ENCODE measurements at regions not wholly inside any gene's neighbourhood (a gene's known extent, or its start where the extent isn't known, plus 50 kb on each side); places are given as distances from the start of the nearest gene placed in this dataset.
"Not testable (repeated sequence)": the region's sequence is repeated elsewhere in the genome, so short reads cannot be mapped to it uniquely, and the experiment has no call there.

DNA sequence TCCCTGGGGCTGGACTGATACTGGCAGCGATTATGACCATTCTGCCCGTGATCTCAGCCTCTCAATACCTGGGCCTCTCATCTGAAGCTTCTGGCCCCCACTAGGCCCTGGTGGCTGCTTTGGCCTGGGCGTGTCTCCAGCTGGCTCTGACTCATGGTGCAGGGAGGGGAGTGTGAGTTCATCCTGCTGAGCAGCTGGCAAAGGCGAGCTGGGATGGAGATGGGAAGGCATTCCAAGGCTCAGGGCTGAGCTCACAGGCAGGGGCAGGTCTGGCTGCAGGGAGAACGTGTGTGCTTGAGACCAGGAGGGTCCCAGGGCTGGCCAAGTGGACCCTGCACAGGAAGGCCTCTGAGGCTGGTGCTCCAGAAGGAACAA, 221.8 kb downstream of the TMEM121 start:
- Histone ChIP-seq H3K36me3 (no peaks in the 10 kb centered on the region), H3K4me3 (ENCODE audit: low read depth, low read length) (no peak overlapping the region), H3K27me3 (ENCODE audit: insufficient read depth, low read depth, severe bottlenecking) (peaks cover 17% of the 10 kb centered on the region), H3K27ac (no peak overlapping the region), H3K9me3 (ENCODE audit: severe bottlenecking) (no peaks in the 10 kb centered on the region)
- TF ChIP-seq, protein P1, sequence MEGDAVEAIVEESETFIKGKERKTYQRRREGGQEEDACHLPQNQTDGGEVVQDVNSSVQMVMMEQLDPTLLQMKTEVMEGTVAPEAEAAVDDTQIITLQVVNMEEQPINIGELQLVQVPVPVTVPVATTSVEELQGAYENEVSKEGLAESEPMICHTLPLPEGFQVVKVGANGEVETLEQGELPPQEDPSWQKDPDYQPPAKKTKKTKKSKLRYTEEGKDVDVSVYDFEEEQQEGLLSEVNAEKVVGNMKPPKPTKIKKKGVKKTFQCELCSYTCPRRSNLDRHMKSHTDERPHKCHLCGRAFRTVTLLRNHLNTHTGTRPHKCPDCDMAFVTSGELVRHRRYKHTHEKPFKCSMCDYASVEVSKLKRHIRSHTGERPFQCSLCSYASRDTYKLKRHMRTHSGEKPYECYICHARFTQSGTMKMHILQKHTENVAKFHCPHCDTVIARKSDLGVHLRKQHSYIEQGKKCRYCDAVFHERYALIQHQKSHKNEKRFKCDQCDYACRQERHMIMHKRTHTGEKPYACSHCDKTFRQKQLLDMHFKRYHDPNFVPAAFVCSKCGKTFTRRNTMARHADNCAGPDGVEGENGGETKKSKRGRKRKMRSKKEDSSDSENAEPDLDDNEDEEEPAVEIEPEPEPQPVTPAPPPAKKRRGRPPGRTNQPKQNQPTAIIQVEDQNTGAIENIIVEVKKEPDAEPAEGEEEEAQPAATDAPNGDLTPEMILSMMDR (IDR thresholded peaks at IDR 0.05; ENCODE audit: low read depth, low read length), result no peak
- DNase-seq, result no peak

DNA sequence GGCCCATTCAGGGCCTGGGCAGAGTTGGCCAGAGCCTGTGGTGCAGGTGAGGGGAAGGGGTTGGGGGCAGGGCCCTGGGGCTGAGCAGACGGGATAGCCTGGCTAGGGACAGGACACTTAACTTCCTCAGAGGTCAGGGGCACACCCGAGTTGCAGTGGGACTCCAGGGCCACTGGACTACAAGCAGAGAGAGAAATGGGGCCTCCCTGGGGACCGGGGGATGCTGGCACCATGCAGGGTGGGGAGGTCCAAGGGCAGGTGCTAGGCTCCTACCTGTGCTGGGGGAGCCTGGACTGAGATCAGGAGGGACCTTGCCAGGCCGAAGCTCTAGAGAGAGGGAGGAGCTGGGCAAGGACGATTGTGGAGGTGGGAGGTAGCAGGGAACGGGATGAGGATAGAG, 222.3 kb downstream of the TMEM121 start:
- not testable (repeated sequence) for DNase-seq; H3K27ac ChIP-seq; H3K36me3 ChIP-seq; H3K9me3 ChIP-seq (ENCODE audit: severe bottlenecking); H3K4me3 ChIP-seq (ENCODE audit: low read depth, low read length)
- H3K27me3 ChIP-seq (ENCODE audit: insufficient read depth, low read depth, severe bottlenecking), result peaks cover 17% of the 10 kb centered on the region

DNA sequence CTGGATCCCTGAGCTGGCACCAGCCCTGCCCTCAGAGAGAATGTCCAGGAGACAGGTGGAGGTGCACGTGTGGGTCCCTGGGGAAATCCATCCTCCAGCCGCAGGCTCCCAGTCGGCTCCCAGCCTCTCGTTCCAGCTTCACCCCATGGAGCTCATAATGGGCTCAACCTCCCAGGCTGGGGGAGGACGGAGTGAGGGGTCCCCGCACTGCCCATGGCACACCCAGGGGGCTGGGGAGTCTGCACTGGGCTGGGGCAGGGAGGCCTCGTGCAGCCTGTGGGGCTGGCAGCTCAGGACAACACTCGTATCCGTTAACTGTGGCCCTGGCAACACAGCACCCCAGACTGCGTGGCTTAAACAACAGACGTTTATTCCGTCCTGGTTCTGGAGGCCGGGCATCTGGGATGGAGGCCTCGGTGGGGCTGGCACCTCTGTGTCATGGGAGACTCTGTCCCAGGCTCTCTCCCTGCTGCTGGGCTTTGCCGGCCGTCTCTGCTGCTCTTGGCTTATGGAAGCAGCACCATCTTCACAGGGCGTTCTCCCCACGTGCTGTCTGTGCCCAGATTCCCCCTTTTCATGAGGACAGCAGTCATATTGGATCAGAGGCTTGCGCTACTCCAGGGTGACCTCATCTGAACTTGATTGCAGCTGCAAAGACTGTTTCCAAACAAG, 223.6 kb downstream of the TMEM121 start:
- not testable (repeated sequence) for H3K27ac ChIP-seq; H3K4me3 ChIP-seq (ENCODE audit: low read depth, low read length); H3K36me3 ChIP-seq; H3K9me3 ChIP-seq (ENCODE audit: severe bottlenecking); DNase-seq
- H3K27me3 ChIP-seq (ENCODE audit: insufficient read depth, low read depth, severe bottlenecking), result peaks cover 17% of the 10 kb centered on the region

DNA sequence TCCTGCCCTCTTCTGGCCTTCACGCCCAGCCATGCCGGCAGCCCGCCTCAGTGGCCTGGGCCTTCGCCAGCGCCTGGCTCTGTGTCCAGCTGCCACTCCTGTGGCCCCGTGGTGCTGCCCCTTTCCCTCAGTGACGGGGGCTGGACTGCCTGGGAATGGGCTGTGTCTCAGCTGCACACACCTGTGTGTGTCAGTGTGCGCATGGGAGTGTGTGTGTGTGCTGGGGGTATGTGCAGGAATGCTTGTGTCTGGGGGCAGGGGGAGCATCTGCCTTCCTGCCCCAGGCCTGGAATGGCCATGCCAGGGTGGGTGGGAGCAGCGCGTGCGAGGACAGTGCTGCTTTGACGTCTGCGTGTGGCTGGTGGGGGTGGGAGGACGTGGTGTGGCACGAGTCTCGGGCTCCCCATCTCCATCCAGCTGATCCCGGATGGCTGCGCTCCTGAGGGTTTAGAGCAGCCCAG, 224.9 kb downstream of the TMEM121 start:
- not testable (repeated sequence) for H3K36me3 ChIP-seq; H3K9me3 ChIP-seq (ENCODE audit: severe bottlenecking); H3K4me3 ChIP-seq (ENCODE audit: low read depth, low read length); H3K27ac ChIP-seq; DNase-seq
- peaks cover 13% of the 10 kb centered on the region for H3K27me3 ChIP-seq (ENCODE audit: insufficient read depth, low read depth, severe bottlenecking)

DNA sequence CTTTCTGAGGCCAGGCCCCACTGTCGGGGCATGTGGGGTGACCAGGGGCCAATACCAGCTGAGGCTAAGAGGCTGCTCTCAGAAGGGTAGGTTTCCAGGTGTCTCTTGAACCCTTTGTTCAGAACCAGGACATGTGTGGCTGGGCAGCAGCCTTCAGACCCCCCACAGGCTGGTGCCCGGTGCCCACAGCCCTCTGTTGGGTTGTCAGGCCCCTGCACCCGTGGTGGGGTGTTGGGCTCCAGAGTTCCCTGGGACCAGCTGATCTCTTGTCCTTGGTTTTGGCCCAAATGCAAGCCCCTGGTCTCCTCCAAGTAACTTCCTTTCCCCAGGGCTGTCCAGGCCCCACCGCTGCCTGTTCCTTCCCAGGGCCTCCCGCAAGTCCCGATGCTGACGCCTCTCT, 226.0 kb downstream of the TMEM121 start:
- H3K4me3 ChIP-seq (ENCODE audit: low read depth, low read length); H3K9me3 ChIP-seq (ENCODE audit: severe bottlenecking); DNase-seq; H3K27ac ChIP-seq; H3K36me3 ChIP-seq: not testable (repeated sequence)
- H3K27me3 ChIP-seq (ENCODE audit: insufficient read depth, low read depth, severe bottlenecking), result peaks cover 11% of the 10 kb centered on the region

DNA sequence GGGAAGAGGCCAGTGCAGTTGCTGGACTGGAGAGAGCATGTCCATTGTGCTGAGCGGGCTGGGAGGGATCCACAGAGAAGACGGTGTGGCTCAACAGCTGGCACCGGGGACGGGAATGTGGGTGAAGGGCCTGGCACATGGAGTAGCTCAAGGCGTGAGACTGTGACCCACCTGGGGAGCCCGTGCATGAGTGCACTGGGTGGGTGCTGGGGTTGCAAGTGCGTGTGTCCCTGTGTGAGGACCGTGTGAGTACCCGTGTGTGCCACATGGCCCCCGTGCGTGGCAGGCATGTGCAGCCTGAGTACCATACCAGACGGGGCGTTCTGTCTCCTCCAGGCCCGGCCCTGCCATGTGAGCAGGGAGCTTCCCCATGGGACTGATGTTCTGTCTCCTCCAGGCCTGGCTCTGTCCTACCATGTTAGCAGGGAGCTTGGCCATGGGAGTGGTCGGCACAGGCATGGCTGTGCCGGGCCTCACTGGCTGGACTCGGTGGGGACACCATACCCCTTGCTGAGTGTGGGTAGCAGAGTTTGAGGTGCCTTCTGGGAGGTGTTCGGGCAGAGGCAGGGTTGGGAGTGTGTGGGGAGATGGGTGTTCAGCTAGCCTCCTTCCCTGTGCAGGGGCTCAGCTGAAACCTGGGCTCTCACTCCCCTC, 234.4 kb downstream of the TMEM121 start:
- no peak overlapping the region for H3K27ac ChIP-seq
- TF ChIP-seq, protein P1 (IDR thresholded peaks at IDR 0.05; ENCODE audit: low read depth, low read length), result no peak

DNA sequence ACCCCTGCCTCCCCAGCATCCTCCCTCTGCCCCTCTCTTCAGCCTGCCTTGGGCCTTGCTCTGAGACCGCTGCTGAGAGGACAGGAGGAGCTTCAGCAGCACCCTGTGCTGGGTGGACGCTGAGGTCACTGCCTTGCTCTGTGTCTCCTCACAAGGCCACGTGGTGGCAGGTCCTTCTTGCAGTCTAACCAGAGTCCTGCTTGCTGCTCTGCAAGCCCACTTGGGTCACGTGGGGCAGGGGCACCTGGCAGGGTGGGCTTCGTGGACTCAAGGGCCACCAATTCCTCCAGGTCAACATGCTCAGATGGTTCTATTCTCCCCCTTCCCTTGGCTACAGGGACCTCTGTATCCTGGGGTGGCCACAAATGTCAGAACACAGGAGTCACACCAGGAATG, 235.0 kb downstream of the TMEM121 start:
- not testable (repeated sequence) for H3K27ac ChIP-seq

More for the DNA sequence above, 234.4 kb downstream of the TMEM121 start:
- no peaks in the 10 kb centered on the region for H3K36me3 ChIP-seq
- H3K27me3 ChIP-seq (ENCODE audit: insufficient read depth, low read depth, severe bottlenecking), result peaks cover 6% of the 10 kb centered on the region
- no peak for DNase-seq
- no peaks in the 10 kb centered on the region for H3K9me3 ChIP-seq (ENCODE audit: severe bottlenecking)
- H3K4me3 ChIP-seq (ENCODE audit: low read depth, low read length), result no peak overlapping the region

DNA sequence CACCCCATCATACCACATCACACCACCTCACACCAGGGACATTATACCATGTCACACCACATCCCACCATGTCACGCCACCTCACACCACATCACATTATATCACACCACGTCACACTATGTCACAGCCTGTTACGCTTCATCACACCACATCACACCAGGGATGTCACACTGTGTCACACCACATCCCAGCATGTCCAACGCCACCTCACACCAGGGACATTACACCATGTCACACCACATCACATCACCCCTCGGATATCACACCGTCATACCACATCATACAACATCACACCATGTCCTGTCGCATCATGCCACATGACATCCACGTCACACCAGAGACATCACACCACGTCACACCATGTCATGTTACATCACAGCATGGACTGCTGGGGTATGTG, 235.5 kb downstream of the TMEM121 start:
- Histone ChIP-seq H3K36me3 (no peaks in the 10 kb centered on the region), H3K9me3 (ENCODE audit: severe bottlenecking) (no peaks in the 10 kb centered on the region), H3K27ac (no peak overlapping the region), H3K4me3 (ENCODE audit: low read depth, low read length) (no peak overlapping the region), H3K27me3 (ENCODE audit: insufficient read depth, low read depth, severe bottlenecking) (peaks cover 8% of the 10 kb centered on the region)
- TF ChIP-seq, protein P1 (IDR thresholded peaks at IDR 0.05; ENCODE audit: low read depth, low read length), result no peak
- no peak for DNase-seq

More for the DNA sequence above, 235.0 kb downstream of the TMEM121 start:
- not testable (repeated sequence) for H3K27me3 ChIP-seq (ENCODE audit: insufficient read depth, low read depth, severe bottlenecking); H3K4me3 ChIP-seq (ENCODE audit: low read depth, low read length); H3K9me3 ChIP-seq (ENCODE audit: severe bottlenecking); DNase-seq; H3K36me3 ChIP-seq

DNA sequence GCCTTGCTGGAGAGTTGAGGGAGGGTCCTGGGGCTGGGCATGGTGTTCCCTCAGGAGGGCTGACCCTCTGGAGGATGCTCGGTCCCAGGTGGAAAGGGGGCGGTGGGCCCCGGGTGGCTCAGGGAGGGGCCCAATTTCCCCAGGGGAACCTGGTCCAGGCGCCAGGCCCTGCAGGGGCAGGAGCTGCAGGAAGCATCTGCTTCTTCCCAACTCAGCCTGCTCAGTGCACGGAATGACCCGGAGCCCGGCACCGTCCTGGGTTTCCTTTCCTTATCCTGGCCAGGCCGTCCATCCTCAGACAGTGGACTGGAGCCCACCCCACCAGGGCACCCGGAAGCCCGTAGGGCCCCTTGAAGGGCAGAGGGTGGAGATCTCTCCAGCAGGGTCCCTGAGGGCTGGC, 235.9 kb downstream of the TMEM121 start:
- H3K27ac ChIP-seq; H3K9me3 ChIP-seq (ENCODE audit: severe bottlenecking); H3K36me3 ChIP-seq; DNase-seq; H3K27me3 ChIP-seq (ENCODE audit: insufficient read depth, low read depth, severe bottlenecking); H3K4me3 ChIP-seq (ENCODE audit: low read depth, low read length): not testable (repeated sequence)

DNA sequence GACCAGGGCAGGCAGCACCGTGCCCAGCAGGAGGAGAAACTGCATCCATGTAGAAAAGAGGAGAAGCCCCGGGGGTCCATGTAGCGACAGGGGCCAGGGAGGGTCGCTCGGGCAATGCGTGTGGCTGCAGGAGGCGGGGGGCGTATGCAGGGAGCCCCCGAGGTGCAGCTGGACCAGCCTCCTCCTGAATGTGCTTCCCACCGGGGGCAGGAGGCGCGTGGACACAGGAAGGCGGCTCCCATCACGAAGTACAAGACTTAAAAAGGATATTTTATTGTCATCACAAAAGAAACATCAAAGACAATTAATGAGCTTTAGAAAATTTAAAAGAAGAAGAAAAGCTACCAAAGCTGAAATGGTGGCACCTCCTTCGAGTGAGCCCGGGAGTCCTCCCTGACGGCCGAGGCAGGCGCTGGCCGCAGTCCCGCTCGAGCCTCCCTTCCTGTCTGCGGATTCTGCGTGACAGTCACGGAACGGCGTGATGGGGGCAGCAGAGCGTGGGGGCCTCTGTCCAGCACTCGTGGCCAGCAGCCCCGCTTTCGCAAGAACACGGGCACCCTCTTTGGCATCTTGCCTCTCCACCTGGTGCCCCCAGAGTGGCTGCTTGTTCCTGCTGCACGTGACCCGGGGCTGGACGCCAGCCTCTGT, 238.0 kb downstream of the TMEM121 start:
- not testable (repeated sequence) for H3K4me3 ChIP-seq (ENCODE audit: low read depth, low read length); DNase-seq; H3K27ac ChIP-seq; H3K9me3 ChIP-seq (ENCODE audit: severe bottlenecking); H3K27me3 ChIP-seq (ENCODE audit: insufficient read depth, low read depth, severe bottlenecking); H3K36me3 ChIP-seq

DNA sequence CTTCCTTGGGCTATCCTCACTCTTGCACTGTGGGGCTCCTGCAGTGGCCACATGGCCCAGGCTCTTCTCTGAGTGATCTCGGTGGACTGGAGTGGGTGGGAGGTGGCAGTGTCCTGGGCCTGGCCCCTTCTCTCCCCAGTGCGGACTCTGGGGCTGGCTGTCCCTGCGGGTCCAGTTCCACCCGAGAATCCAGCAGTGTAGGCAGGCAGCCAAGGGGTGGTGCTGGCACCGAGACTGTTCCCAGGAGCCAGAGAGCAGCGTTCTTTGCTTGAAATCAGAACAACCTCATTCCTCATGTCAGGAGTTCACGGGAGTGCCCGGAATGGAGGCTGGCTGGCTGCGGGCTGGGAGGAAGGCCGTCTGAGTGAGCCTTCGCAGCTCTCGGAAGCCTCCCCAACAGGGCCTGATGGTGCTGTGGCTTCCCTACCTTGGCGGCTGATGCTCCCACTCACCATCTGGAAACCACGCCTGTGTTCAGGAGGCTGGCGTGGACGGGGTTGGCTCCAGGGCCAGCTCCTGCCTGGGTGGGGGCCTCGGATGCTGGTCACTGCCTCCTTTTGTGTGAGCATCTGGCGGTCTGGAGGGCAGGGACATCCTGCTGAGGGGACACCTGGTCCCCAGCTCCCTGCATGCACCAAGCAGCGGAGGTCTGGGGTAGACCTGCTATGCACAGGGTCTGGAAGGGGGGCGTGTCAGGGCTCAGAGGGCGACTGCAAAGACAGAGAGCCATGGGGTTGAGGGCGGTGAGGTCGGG, 238.9 kb downstream of the TMEM121 start:
- H3K27me3 ChIP-seq (ENCODE audit: insufficient read depth, low read depth, severe bottlenecking); H3K9me3 ChIP-seq (ENCODE audit: severe bottlenecking); H3K36me3 ChIP-seq; H3K27ac ChIP-seq; H3K4me3 ChIP-seq (ENCODE audit: low read depth, low read length); DNase-seq: not testable (repeated sequence)
